ENCODE measurements at regions not wholly inside any gene's neighbourhood (a gene's known extent, or its start where the extent isn't known, plus 50 kb on each side); places are given as distances from the start of the nearest gene placed in this dataset.
"Not testable (repeated sequence)": the region's sequence is repeated elsewhere in the genome, so short reads cannot be mapped to it uniquely, and the experiment has no call there.

DNA sequence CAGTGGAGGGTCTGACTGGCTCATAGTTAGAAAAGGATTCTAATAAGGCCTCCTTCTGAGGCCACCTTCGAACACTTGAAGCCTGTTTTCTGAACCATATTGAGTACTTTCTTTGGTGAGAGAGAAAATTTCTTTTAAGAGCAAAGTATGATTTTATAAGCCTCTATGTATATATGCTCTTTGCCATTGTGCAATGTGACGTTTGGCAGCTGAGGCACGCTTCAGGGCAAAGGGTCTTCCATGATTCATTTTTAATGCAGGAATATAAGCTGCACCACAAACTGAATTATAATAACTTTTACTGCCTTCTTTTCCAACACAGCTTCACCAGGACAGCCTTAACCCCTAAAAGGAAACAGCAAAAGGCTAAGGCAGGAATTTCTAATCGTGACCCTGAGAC is 154.4 kb downstream of the TTLL2 start:
- Histone ChIP-seq H3K9me3 (ENCODE audit: control insufficient read depth, low read length) (no peaks in the 10 kb centered on the region), H2BK5ac (ENCODE audit: low read depth, low read length, poor library complexity, severe bottlenecking) (no peak overlapping the region), H3K27ac (ENCODE audit: low read length, poor library complexity, severe bottlenecking) (no peak overlapping the region), H2BK12ac (ENCODE audit: low read length in 2 of 2) (no peak overlapping the region), H3K27me3 (ENCODE audit: control insufficient read depth in 1 of 2, insufficient read depth in 1 of 2, low read length in 2 of 2) (peaks cover 3 to 9% of the 10 kb centered on the region in 2 experiments), H2BK15ac (ENCODE audit: low read depth, poor library complexity, severe bottlenecking) (no peak overlapping the region), H3K4me3 (ENCODE audit: insufficient read depth in 1 of 2, low read depth in 1 of 2, low read length in 2 of 2) (no peak overlapping the region), H4K91ac (ENCODE audit: low read length) (no peak overlapping the region), H2BK120ac (ENCODE audit: low read depth, low read length) (no peak overlapping the region), H3K36me3 (ENCODE audit: control insufficient read depth in 1 of 2, insufficient read depth in 2 of 2, low read depth in 1 of 2, low read length in 2 of 2) (no peaks in the 10 kb centered on the region), H3K23ac (ENCODE audit: low read length in 2 of 2) (no peak overlapping the region), H4K8ac (ENCODE audit: low read length) (no peak overlapping the region), H3K18ac (ENCODE audit: low read depth in 1 of 2, low read length in 2 of 2) (no peak overlapping the region), H2AFZ (ENCODE audit: low read depth, low read length) (no peak overlapping the region), H3K4ac (ENCODE audit: low read depth in 1 of 2, low read length in 2 of 2) (no peak overlapping the region), H3K4me1 (ENCODE audit: control insufficient read depth, insufficient read depth, low read depth, low read length) (no peaks in the 10 kb centered on the region), H3K4me2 (ENCODE audit: low read length, poor library complexity, severe bottlenecking) (no peak overlapping the region), H3K9ac (ENCODE audit: low read length) (no peak overlapping the region), H3K79me1 (replicated peaks; ENCODE audit: low read length, poor library complexity, severe bottlenecking) (no peaks in the 10 kb centered on the region), H2AK5ac (ENCODE audit: low read length, severe bottlenecking) (no peak overlapping the region), H3K14ac (ENCODE audit: low read length in 2 of 2) (no peak overlapping the region)
- WGBS, result 90% methylated on average over 4 of the region's 4 CpGs
- no peak for DNase-seq

DNA sequence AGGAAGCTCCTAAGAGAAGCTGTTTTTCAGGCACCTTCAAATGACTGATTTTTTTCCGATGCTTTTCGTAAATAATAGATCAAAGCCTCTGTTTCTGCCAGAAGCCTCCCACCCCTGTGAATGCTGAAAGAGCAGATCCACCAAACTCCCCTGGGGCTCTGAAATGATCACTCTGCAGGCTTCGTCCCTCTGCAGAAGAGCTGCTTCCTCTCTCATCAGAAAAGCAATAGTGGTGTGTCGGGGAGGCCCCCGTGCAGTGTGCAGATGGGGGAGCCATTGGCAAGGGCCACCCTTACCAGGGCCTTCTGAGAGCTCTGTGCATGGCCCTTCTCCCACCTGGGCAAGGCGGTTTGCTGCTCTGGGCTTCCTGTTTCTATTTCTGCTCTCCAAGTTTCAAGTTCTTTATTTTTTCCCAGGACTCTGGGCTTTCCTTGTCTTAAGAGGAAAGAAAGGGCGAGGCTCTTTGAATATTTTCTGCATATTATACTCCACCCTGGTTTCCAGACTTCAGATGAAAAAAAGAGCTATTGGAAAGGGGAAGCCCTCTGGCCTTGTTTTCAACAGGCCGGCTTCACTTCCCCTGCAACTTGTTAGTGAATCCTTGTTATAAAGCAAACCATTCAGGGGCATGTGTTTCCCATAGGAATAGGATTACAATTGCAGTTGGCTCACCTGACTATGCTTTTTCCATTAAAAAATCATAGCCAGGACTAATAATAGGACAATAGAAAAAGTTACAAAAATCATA is 155.2 kb downstream of the TTLL2 start:
- DNase-seq, result no peak
- no peak overlapping the region for H3K4me2 ChIP-seq (ENCODE audit: low read length, poor library complexity, severe bottlenecking)
- no peaks in the 10 kb centered on the region for H3K9me3 ChIP-seq (ENCODE audit: control insufficient read depth, low read length)
- H3K9ac ChIP-seq (ENCODE audit: low read length), result no peak overlapping the region
- H2BK12ac ChIP-seq (ENCODE audit: low read length in 2 of 2), result no peak overlapping the region
- no peak overlapping the region for H2BK5ac ChIP-seq (ENCODE audit: low read depth, low read length, poor library complexity, severe bottlenecking)
- H4K91ac ChIP-seq (ENCODE audit: low read length), result no peak overlapping the region
- H3K14ac ChIP-seq (ENCODE audit: low read length in 2 of 2), result no peak overlapping the region
- no peak overlapping the region for H3K27ac ChIP-seq (ENCODE audit: low read length, poor library complexity, severe bottlenecking)
- WGBS, result 37% methylated on average over 6 of the region's 8 CpGs
- no peak overlapping the region for H2BK120ac ChIP-seq (ENCODE audit: low read depth, low read length)
- H4K8ac ChIP-seq (ENCODE audit: low read length), result no peak overlapping the region
- no peaks in the 10 kb centered on the region for H3K36me3 ChIP-seq (ENCODE audit: control insufficient read depth in 1 of 2, insufficient read depth in 2 of 2, low read depth in 1 of 2, low read length in 2 of 2)
- no peaks in the 10 kb centered on the region for H3K4me1 ChIP-seq (ENCODE audit: control insufficient read depth, insufficient read depth, low read depth, low read length)
- no peak overlapping the region for H2AFZ ChIP-seq (ENCODE audit: low read depth, low read length)
- H3K18ac ChIP-seq (ENCODE audit: low read depth in 1 of 2, low read length in 2 of 2), result no peak overlapping the region
- H2BK15ac ChIP-seq (ENCODE audit: low read depth, poor library complexity, severe bottlenecking), result no peak overlapping the region
- no peaks in the 10 kb centered on the region for H3K79me1 ChIP-seq (replicated peaks; ENCODE audit: low read length, poor library complexity, severe bottlenecking)
- no peak overlapping the region for H3K23ac ChIP-seq (ENCODE audit: low read length in 2 of 2)
- no peak overlapping the region for H3K4ac ChIP-seq (ENCODE audit: low read depth in 1 of 2, low read length in 2 of 2)
- H3K27me3 ChIP-seq (ENCODE audit: control insufficient read depth in 1 of 2, insufficient read depth in 1 of 2, low read length in 2 of 2), result peaks cover 3 to 9% of the 10 kb centered on the region in 2 experiments
- H3K4me3 ChIP-seq (ENCODE audit: insufficient read depth in 1 of 2, low read depth in 1 of 2, low read length in 2 of 2), result no peak overlapping the region
- H2AK5ac ChIP-seq (ENCODE audit: low read length, severe bottlenecking), result no peak overlapping the region

DNA sequence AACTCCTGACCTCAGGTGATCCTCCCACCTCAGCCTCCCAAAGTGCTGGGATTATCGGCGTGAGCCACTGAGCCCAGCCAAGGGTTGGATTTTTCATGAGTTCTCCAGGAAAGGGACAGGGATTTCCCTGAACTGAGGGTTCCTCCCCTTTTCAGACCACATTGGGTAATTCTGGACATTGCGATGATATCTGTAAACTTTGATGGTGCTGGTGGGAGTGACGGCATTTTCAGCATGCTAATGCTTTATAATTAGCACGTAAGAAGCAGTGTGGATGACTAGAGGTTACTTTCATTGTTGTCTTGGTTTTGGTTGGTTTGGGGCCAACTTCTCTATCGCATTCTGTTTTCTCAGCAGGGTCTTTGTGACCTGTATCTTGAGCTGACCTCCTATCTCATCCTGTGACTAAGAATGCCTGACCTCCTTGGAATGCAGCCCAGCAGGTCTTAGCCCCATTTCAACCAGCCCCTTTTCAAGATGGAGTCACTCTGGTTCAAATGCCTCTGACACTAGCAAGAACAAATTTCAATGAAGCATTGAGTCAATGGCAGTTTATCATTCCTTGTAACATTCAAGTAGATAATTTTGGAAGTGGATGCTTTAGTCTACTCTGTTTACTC is 156.5 kb downstream of the TTLL2 start:
- no peak overlapping the region for H2BK12ac ChIP-seq (ENCODE audit: low read length in 2 of 2)
- no peak overlapping the region for H3K4me2 ChIP-seq (ENCODE audit: low read length, poor library complexity, severe bottlenecking)
- no peaks in the 10 kb centered on the region for H3K4me1 ChIP-seq (ENCODE audit: control insufficient read depth, insufficient read depth, low read depth, low read length)
- no peak overlapping the region for H3K14ac ChIP-seq (ENCODE audit: low read length in 2 of 2)
- no peak overlapping the region for H2AFZ ChIP-seq (ENCODE audit: low read depth, low read length)
- peaks cover 3 to 9% of the 10 kb centered on the region in 2 experiments for H3K27me3 ChIP-seq (ENCODE audit: control insufficient read depth in 1 of 2, insufficient read depth in 1 of 2, low read length in 2 of 2)
- DNase-seq, result no peak
- no peaks in the 10 kb centered on the region for H3K79me1 ChIP-seq (replicated peaks; ENCODE audit: low read length, poor library complexity, severe bottlenecking)
- H4K8ac ChIP-seq (ENCODE audit: low read length), result no peak overlapping the region
- H2BK120ac ChIP-seq (ENCODE audit: low read depth, low read length), result no peak overlapping the region
- H3K27ac ChIP-seq (ENCODE audit: low read length, poor library complexity, severe bottlenecking), result no peak overlapping the region
- H4K91ac ChIP-seq (ENCODE audit: low read length), result no peak overlapping the region
- 84% methylated on average over 6 of the region's 6 CpGs for WGBS
- no peak overlapping the region for H2BK5ac ChIP-seq (ENCODE audit: low read depth, low read length, poor library complexity, severe bottlenecking)
- no peak overlapping the region for H3K23ac ChIP-seq (ENCODE audit: low read length in 2 of 2)
- no peak overlapping the region for H3K4ac ChIP-seq (ENCODE audit: low read depth in 1 of 2, low read length in 2 of 2)
- no peaks in the 10 kb centered on the region for H3K36me3 ChIP-seq (ENCODE audit: control insufficient read depth in 1 of 2, insufficient read depth in 2 of 2, low read depth in 1 of 2, low read length in 2 of 2)
- no peaks in the 10 kb centered on the region for H3K9me3 ChIP-seq (ENCODE audit: control insufficient read depth, low read length)
- H3K4me3 ChIP-seq (ENCODE audit: insufficient read depth in 1 of 2, low read depth in 1 of 2, low read length in 2 of 2), result no peak overlapping the region
- H2AK5ac ChIP-seq (ENCODE audit: low read length, severe bottlenecking), result no peak overlapping the region
- no peak overlapping the region for H3K18ac ChIP-seq (ENCODE audit: low read depth in 1 of 2, low read length in 2 of 2)
- no peak overlapping the region for H2BK15ac ChIP-seq (ENCODE audit: low read depth, poor library complexity, severe bottlenecking)
- no peak overlapping the region for H3K9ac ChIP-seq (ENCODE audit: low read length)

DNA sequence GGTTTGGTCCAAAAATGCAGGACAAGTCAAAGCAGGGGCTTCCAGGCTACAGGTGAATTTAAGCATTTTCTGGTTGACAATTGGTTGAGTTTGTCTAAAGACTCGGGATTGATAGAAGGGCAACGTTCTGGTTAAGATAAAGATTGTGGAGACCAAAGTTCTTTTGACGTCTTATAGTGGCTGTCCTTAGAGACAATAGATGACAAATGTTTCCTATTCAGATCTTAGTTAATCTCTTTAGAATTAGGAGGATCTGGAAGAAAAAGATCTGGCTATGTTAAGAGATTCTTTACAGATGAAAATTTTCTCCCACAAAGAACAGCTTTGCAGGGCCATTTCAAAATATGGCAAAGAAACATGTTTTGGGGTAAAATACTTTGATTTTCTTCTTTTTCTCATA is 157.9 kb downstream of the TTLL2 start:
- not testable (repeated sequence) for H2AFZ ChIP-seq (ENCODE audit: low read depth, low read length); H4K8ac ChIP-seq (ENCODE audit: low read length); H3K79me1 ChIP-seq (replicated peaks; ENCODE audit: low read length, poor library complexity, severe bottlenecking); H3K4me3 ChIP-seq (ENCODE audit: insufficient read depth in 1 of 2, low read depth in 1 of 2, low read length in 2 of 2); H3K27ac ChIP-seq (ENCODE audit: low read length, poor library complexity, severe bottlenecking); H3K9me3 ChIP-seq (ENCODE audit: control insufficient read depth, low read length); H2AK5ac ChIP-seq (ENCODE audit: low read length, severe bottlenecking); H3K9ac ChIP-seq (ENCODE audit: low read length); H2BK5ac ChIP-seq (ENCODE audit: low read depth, low read length, poor library complexity, severe bottlenecking); H3K23ac ChIP-seq (ENCODE audit: low read length in 2 of 2); H3K4me1 ChIP-seq (ENCODE audit: control insufficient read depth, insufficient read depth, low read depth, low read length); H3K36me3 ChIP-seq (ENCODE audit: control insufficient read depth in 1 of 2, insufficient read depth in 2 of 2, low read depth in 1 of 2, low read length in 2 of 2); H3K18ac ChIP-seq (ENCODE audit: low read depth in 1 of 2, low read length in 2 of 2); H3K14ac ChIP-seq (ENCODE audit: low read length in 2 of 2); H3K4me2 ChIP-seq (ENCODE audit: low read length, poor library complexity, severe bottlenecking); H3K4ac ChIP-seq (ENCODE audit: low read depth in 1 of 2, low read length in 2 of 2); DNase-seq; H2BK120ac ChIP-seq (ENCODE audit: low read depth, low read length); H4K91ac ChIP-seq (ENCODE audit: low read length); H2BK15ac ChIP-seq (ENCODE audit: low read depth, poor library complexity, severe bottlenecking); H2BK12ac ChIP-seq (ENCODE audit: low read length in 2 of 2)
- 55% methylated on average over 3 of the region's 3 CpGs for WGBS
- H3K27me3 ChIP-seq (ENCODE audit: control insufficient read depth in 1 of 2, insufficient read depth in 1 of 2, low read length in 2 of 2), result peaks cover 9 to 16% of the 10 kb centered on the region in 2 experiments

Measured in mesenchymal stem cell (in vitro differentiated cells and primary cell).